ENCODE measurements at regions not wholly inside any gene's neighbourhood (a gene's known extent, or its start where the extent isn't known, plus 50 kb on each side); places are given as distances from the start of the nearest gene placed in this dataset.

- Histone ChIP-seq H3K4me1 (ENCODE audit: low read depth, poor library complexity, severe bottlenecking) (no peaks in the 10 kb centered on the region), H3K27me3 (ENCODE audit: insufficient read depth, low read depth) (no peaks in the 10 kb centered on the region), H3K9ac (no peak overlapping the region), H2AFZ (ENCODE audit: low read depth) (no peak overlapping the region), H3K79me2 (ENCODE audit: insufficient read depth, low read depth) (no peaks in the 10 kb centered on the region), H4K20me1 (ENCODE audit: insufficient read depth) (no peaks in the 10 kb centered on the region), H3K36me3 (ENCODE audit: insufficient read depth) (no peaks in the 10 kb centered on the region), H3K4me3 (IDR thresholded peaks at IDR 0.05; ENCODE audit: insufficient read depth, low read depth, low read length) (no peak overlapping the region), H3K4me2 (no peak overlapping the region), H3K27ac (no peak overlapping the region)
- no peak for TF ChIP-seq CTCF (conservative IDR thresholded peaks at IDR 0.05; ENCODE audit: low read depth, low read length)
These were observed 133.4 kb downstream of the ATG4C start for GRCh38 chr1:62917314-62917713.

GRCh38 chr1:62917805-62918204 is 133.9 kb downstream of the ATG4C start:
- Histone ChIP-seq H3K4me1 (ENCODE audit: low read depth, poor library complexity, severe bottlenecking) (no peaks in the 10 kb centered on the region), H3K4me2 (no peak overlapping the region), H2AFZ (ENCODE audit: low read depth) (no peak overlapping the region), H3K27me3 (ENCODE audit: insufficient read depth, low read depth) (no peaks in the 10 kb centered on the region), H3K9ac (no peak overlapping the region), H3K36me3 (ENCODE audit: insufficient read depth) (no peaks in the 10 kb centered on the region), H3K4me3 (IDR thresholded peaks at IDR 0.05; ENCODE audit: insufficient read depth, low read depth, low read length) (no peak overlapping the region), H3K79me2 (ENCODE audit: insufficient read depth, low read depth) (no peaks in the 10 kb centered on the region), H4K20me1 (ENCODE audit: insufficient read depth) (no peaks in the 10 kb centered on the region), H3K27ac (no peak overlapping the region)
- TF ChIP-seq CTCF (conservative IDR thresholded peaks at IDR 0.05; ENCODE audit: low read depth, low read length), result no peak

GRCh38 chr1:62918700-62919099 is 134.8 kb downstream of the ATG4C start:
- H3K9ac ChIP-seq, result no peak overlapping the region
- H2AFZ ChIP-seq (ENCODE audit: low read depth), result no peak overlapping the region
- H3K4me1 ChIP-seq (ENCODE audit: low read depth, poor library complexity, severe bottlenecking), result no peaks in the 10 kb centered on the region
- no peak for TF ChIP-seq CTCF (conservative IDR thresholded peaks at IDR 0.05; ENCODE audit: low read depth, low read length)
- H3K36me3 ChIP-seq (ENCODE audit: insufficient read depth), result no peaks in the 10 kb centered on the region
- H3K4me2 ChIP-seq, result no peak overlapping the region
- no peak overlapping the region for H3K27ac ChIP-seq
- no peak overlapping the region for H3K4me3 ChIP-seq (IDR thresholded peaks at IDR 0.05; ENCODE audit: insufficient read depth, low read depth, low read length)
- no peaks in the 10 kb centered on the region for H4K20me1 ChIP-seq (ENCODE audit: insufficient read depth)
- no peaks in the 10 kb centered on the region for H3K79me2 ChIP-seq (ENCODE audit: insufficient read depth, low read depth)
- no peaks in the 10 kb centered on the region for H3K27me3 ChIP-seq (ENCODE audit: insufficient read depth, low read depth)

- H3K27me3 ChIP-seq (ENCODE audit: insufficient read depth, low read depth), result no peaks in the 10 kb centered on the region
- H3K9ac ChIP-seq, result no peak overlapping the region
- no peak overlapping the region for H3K4me2 ChIP-seq
- TF ChIP-seq CTCF (conservative IDR thresholded peaks at IDR 0.05; ENCODE audit: low read depth, low read length), result no peak
- H3K79me2 ChIP-seq (ENCODE audit: insufficient read depth, low read depth), result no peaks in the 10 kb centered on the region
- no peaks in the 10 kb centered on the region for H3K36me3 ChIP-seq (ENCODE audit: insufficient read depth)
- no peak overlapping the region for H3K27ac ChIP-seq
- no peak overlapping the region for H2AFZ ChIP-seq (ENCODE audit: low read depth)
- H3K4me3 ChIP-seq (IDR thresholded peaks at IDR 0.05; ENCODE audit: insufficient read depth, low read depth, low read length), result no peak overlapping the region
- no peaks in the 10 kb centered on the region for H3K4me1 ChIP-seq (ENCODE audit: low read depth, poor library complexity, severe bottlenecking)
- no peaks in the 10 kb centered on the region for H4K20me1 ChIP-seq (ENCODE audit: insufficient read depth)
These were observed 138.1 kb downstream of the ATG4C start for GRCh38 chr1:62922006-62922405.

Data from KMS-11 (cell line).